Body of pancreas (tissue), 4 donors: ENCODE measurements at regions not wholly inside any gene's neighbourhood (a gene's known extent, or its start where the extent isn't known, plus 50 kb on each side); places are given as distances from the start of the nearest gene placed in this dataset.
"Not testable (repeated sequence)": the region's sequence is repeated elsewhere in the genome, so short reads cannot be mapped to it uniquely, and the experiment has no call there.

ENCODE experiments used
- ATAC-seq: fragments of 150-250 bp; one replicate; pipeline ENCODE4 v1.9.1; 2016
- DNase-seq, 4 donors: peaks; one replicate each; pipeline ENCODE4 v3.0.0-alpha.2; 2019
- H3K27ac ChIP-seq, 4 donors: fragments of 200-600 bp; sonication (generic); 1 replicate in 3 of 4; 2 replicates in 1 of 4; pipeline versions ENCODE4 v1.5.1 to v1.6.1; 2016 to 2019; ENCODE audit warnings: mild to moderate bottlenecking in 1 of 4, mixed read lengths in 1 of 4, moderate library complexity in 1 of 4
- H3K27me3 ChIP-seq, 2 donors: fragments of 200-600 bp; sonication (generic); one replicate each; pipeline ENCODE4 v1.6.0; 2016; ENCODE audit warnings: mild to moderate bottlenecking in 1 of 2
- H3K36me3 ChIP-seq, 2 donors: fragments of 200-600 bp; sonication (generic); replicated peaks in 1 of 2; 2 replicates each; pipeline ENCODE4 v1.5.1; 2016; ENCODE audit warnings: low read depth in 2 of 2; ENCODE audit not compliant: insufficient read depth in 1 of 2
- H3K4me1 ChIP-seq: fragments of 200-600 bp; sonication (generic); one replicate; pipeline ENCODE4 v1.6.0; 2016
- H3K4me3 ChIP-seq, 2 donors: fragments of 200-600 bp; sonication (generic); 1 replicate in 1 of 2; 2 replicates in 1 of 2; pipeline ENCODE4 v1.5.1; 2016 to 2019
- H3K9me3 ChIP-seq, 3 donors: fragments of 200-600 bp; sonication (generic); 1 replicate in 2 of 3; 2 replicates in 1 of 3; pipeline ENCODE4 v1.5.1; 2016
- CTCF ChIP-seq, 7 experiments: fragments of 450-650 bp in 4 of 7; fragments of 200-600 bp in 3 of 7; sonication (generic) in 3 of 7; IDR thresholded peaks; one replicate each; pipeline ENCODE4 v1.5.1; 2016 to 2019; ENCODE audit warnings: antibody characterized with exemption in 7 of 7
- POLR2A ChIP-seq, 3 donors: fragments of 450-650 bp; IDR thresholded peaks; one replicate each; pipeline ENCODE4 v1.6.1; 2016; ENCODE audit warnings: antibody characterized with exemption in 3 of 3, mild to moderate bottlenecking in 2 of 3
- WGBS, 2 donors: methylation state at CpG; one replicate each; pipeline ENCODE4 v1.1.5; 2017; 5-methylcytosine and 5-hydroxymethylcytosine counted together
- intact Hi-C: fragments of 100-400 bp; cut with DNase I; formaldehyde crosslinking; loops from one replicate; pipeline ENCODE4 v1.15.1; 2023

- Histone ChIP-seq H3K27ac (no peak overlapping the region), H3K36me3 (no peaks in the 10 kb centered on the region), H3K4me3 (no peak overlapping the region), H3K4me1 (no peaks in the 10 kb centered on the region), H3K9me3 (no peaks in the 10 kb centered on the region), H3K27me3 (no peaks in the 10 kb centered on the region)
- WGBS, 2 donors = 74 to 77% methylated on average over 3 of the region's 3 CpGs
- TF ChIP-seq CTCF (IDR thresholded peaks at IDR 0.05) = no peak
- TF ChIP-seq POLR2A (IDR thresholded peaks at IDR 0.05) = no peak
- no peak for DNase-seq
- no peak for ATAC-seq
- intact Hi-C loops = no loop called here
Observed at GRCh38 chr6:67121115-67121514, 1414.1 kb upstream of the EYS start.

GRCh38 chr6:67112120-67112519, 1405.1 kb upstream of the EYS start:
- Histone ChIP-seq H3K27ac (no peak overlapping the region), H3K27me3 (no peaks in the 10 kb centered on the region), H3K9me3 (no peaks in the 10 kb centered on the region), H3K4me1 (no peaks in the 10 kb centered on the region), H3K4me3 (no peak overlapping the region), H3K36me3 (no peaks in the 10 kb centered on the region)
- TF ChIP-seq POLR2A (IDR thresholded peaks at IDR 0.05) = no peak
- no peak for TF ChIP-seq CTCF (IDR thresholded peaks at IDR 0.05)
- intact Hi-C loops = no loop called here
- WGBS, 2 donors = 27 to 32% methylated on average over 5 of the region's 5 CpGs
- ATAC-seq = no peak
- no peak for DNase-seq

- no peak for DNase-seq
- no peak for ATAC-seq
- no peaks in the 10 kb centered on the region for H3K9me3 ChIP-seq
- H3K36me3 ChIP-seq = no peaks in the 10 kb centered on the region
- TF ChIP-seq CTCF (IDR thresholded peaks at IDR 0.05) (no peak), POLR2A (IDR thresholded peaks at IDR 0.05) (no peak)
- WGBS, 2 donors = 44 to 45% methylated on average over 1 of the region's 1 CpG
- no peak overlapping the region for H3K27ac ChIP-seq
- no peak overlapping the region for H3K4me3 ChIP-seq
- intact Hi-C loops = no loop called here
- H3K4me1 ChIP-seq = no peaks in the 10 kb centered on the region
- no peaks in the 10 kb centered on the region for H3K27me3 ChIP-seq
Observed at GRCh38 chr6:67102743-67103142, 1395.7 kb upstream of the EYS start.

- H3K36me3 ChIP-seq, H3K4me3 ChIP-seq, H3K4me1 ChIP-seq, DNase-seq, H3K9me3 ChIP-seq, intact Hi-C loops, ATAC-seq, H3K27ac ChIP-seq, H3K27me3 ChIP-seq: not testable (repeated sequence)
- 55 to 63% methylated on average over 8 to 11 of the region's 11 CpGs for WGBS, 2 donors
Observed at GRCh38 chr6:67095618-67096226, 1388.7 kb upstream of the EYS start.

GRCh38 chr6:67094431-67094946, 1387.5 kb upstream of the EYS start:
- ATAC-seq (no peak), DNase-seq (no peak)
- Histone ChIP-seq H3K27ac (no peak overlapping the region), H3K9me3 (no peaks in the 10 kb centered on the region), H3K36me3 (no peaks in the 10 kb centered on the region), H3K27me3 (no peaks in the 10 kb centered on the region), H3K4me1 (no peaks in the 10 kb centered on the region), H3K4me3 (no peak overlapping the region)
- 45 to 56% methylated on average over 3 of the region's 3 CpGs for WGBS, 2 donors
- intact Hi-C loops = no loop called here
- TF ChIP-seq CTCF (IDR thresholded peaks at IDR 0.05) (no peak), POLR2A (IDR thresholded peaks at IDR 0.05) (no peak)
